Astrocyte (in vitro differentiated cells and primary cell): ENCODE measurements at regions not wholly inside any gene's neighbourhood (a gene's known extent, or its start where the extent isn't known, plus 50 kb on each side); places are given as distances from the start of the nearest gene placed in this dataset.

Experiments
- DNase-seq: peaks from one replicate; pipeline ENCODE4 v3.0.0-alpha.2; 2010; ENCODE audit warnings: low read depth
- FAIRE-seq: peaks from 2 replicates; lab custom pipeline; 2011; peaks lifted over from hg19 to GRCh38; lab: Jason Lieb, UNC
- H2AFZ ChIP-seq: 2 replicates; pipeline ENCODE4 v1.6.0; 2012; ENCODE audit warnings: low read depth, low read length, inconsistent platforms
- H3K27ac ChIP-seq: 2 replicates; pipeline ENCODE4 v1.5.1; 2011; ENCODE audit warnings: low read depth, low read length, inconsistent platforms
- H3K27me3 ChIP-seq: 2 replicates; pipeline ENCODE4 v1.6.0; 2011; ENCODE audit warnings: low read length, inconsistent platforms; ENCODE audit not compliant: insufficient read depth
- H3K36me3 ChIP-seq: 2 replicates; pipeline ENCODE4 v1.5.1; 2011; ENCODE audit warnings: low read length, inconsistent platforms; ENCODE audit not compliant: insufficient read depth
- H3K4me1 ChIP-seq: 2 replicates; pipeline ENCODE4 v1.5.1; 2011; ENCODE audit warnings: low read length, inconsistent platforms; ENCODE audit not compliant: insufficient read depth
- H3K4me2 ChIP-seq: 2 replicates; pipeline ENCODE4 v1.6.0; 2012; ENCODE audit warnings: low read length, inconsistent platforms
- H3K4me3 ChIP-seq: 2 replicates; pipeline ENCODE4 v1.5.1; 2011; ENCODE audit warnings: low read depth, mild to moderate bottlenecking, low read length, inconsistent platforms; ENCODE audit not compliant: insufficient read depth
- H3K79me2 ChIP-seq: 2 replicates; pipeline ENCODE4 v1.6.0; 2012; ENCODE audit warnings: mild to moderate bottlenecking, low read length, inconsistent platforms; ENCODE audit not compliant: insufficient read depth
- H3K9ac ChIP-seq: 2 replicates; pipeline ENCODE4 v1.6.0; 2012; ENCODE audit warnings: mild to moderate bottlenecking, low read length, inconsistent platforms
- H3K9me3 ChIP-seq: 2 replicates; pipeline ENCODE4 v1.5.1; 2012; ENCODE audit warnings: low read depth, mild to moderate bottlenecking, low read length, inconsistent platforms; ENCODE audit not compliant: insufficient read depth
- H4K20me1 ChIP-seq: 2 replicates; pipeline ENCODE4 v1.6.0; 2012; ENCODE audit warnings: low read length, inconsistent platforms; ENCODE audit not compliant: insufficient read depth
- H3K27ac Mint-ChIP-seq: one replicate; pipeline ENCODE4 v1.8.0; 2021; ENCODE audit warnings: mild to moderate bottlenecking, mixed read lengths; ENCODE audit not compliant: unreplicated experiment
- H3K27me3 Mint-ChIP-seq: one replicate; pipeline ENCODE4 v1.8.0; 2021; ENCODE audit warnings: low read depth, mixed read lengths; ENCODE audit not compliant: unreplicated experiment
- H3K36me3 Mint-ChIP-seq: one replicate; pipeline ENCODE4 v1.8.0; 2021; ENCODE audit warnings: low read depth, mixed read lengths; ENCODE audit not compliant: unreplicated experiment
- H3K4me1 Mint-ChIP-seq: one replicate; pipeline ENCODE4 v1.8.0; 2021; ENCODE audit warnings: low read depth, mixed read lengths; ENCODE audit not compliant: unreplicated experiment
- H3K4me3 Mint-ChIP-seq: one replicate; pipeline ENCODE4 v1.8.0; 2021; ENCODE audit warnings: mild to moderate bottlenecking, moderate library complexity, mixed read lengths; ENCODE audit not compliant: unreplicated experiment
- H3K9me3 Mint-ChIP-seq: one replicate; pipeline ENCODE4 v1.8.0; 2021; ENCODE audit warnings: mild to moderate bottlenecking, mixed read lengths; ENCODE audit not compliant: unreplicated experiment
- EZH2 ChIP-seq: IDR thresholded peaks from 2 replicates; pipeline ENCODE4 v1.6.1; 2012; ENCODE audit warnings: mild to moderate bottlenecking, low read length, inconsistent platforms; ENCODE audit not compliant: insufficient read depth
- TF ChIP-seq, protein P1 (sequence below): IDR thresholded peaks from 2 replicates; pipeline ENCODE4 v1.5.1; 2011; ENCODE audit warnings: low read depth, mild to moderate bottlenecking, inconsistent platforms, low read length, moderate library complexity; ENCODE audit not compliant: insufficient read depth

DNA sequence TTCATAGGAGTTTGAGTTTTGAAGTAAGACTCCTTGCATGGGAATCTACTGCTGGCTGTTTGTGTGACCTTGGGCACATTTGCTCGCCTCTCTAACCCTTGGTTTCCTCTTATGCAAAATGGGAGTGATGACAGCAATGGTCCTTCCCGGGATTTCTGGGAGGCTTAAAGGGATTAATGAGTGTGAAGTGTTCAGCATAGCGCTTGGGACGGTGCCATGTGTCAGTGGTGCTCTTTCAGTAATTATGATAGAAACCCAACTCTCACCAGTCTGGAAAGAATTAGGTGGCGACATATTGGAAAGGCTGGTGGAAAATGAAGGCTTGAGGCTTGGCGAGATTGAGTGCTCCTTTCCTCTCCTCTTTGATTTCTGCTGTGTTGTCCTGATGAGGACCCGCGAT, 429.2 kb upstream of the EEF2KMT start:
- H3K27me3 ChIP-seq: no peaks in the 10 kb centered on the region
- TF ChIP-seq, protein P1, sequence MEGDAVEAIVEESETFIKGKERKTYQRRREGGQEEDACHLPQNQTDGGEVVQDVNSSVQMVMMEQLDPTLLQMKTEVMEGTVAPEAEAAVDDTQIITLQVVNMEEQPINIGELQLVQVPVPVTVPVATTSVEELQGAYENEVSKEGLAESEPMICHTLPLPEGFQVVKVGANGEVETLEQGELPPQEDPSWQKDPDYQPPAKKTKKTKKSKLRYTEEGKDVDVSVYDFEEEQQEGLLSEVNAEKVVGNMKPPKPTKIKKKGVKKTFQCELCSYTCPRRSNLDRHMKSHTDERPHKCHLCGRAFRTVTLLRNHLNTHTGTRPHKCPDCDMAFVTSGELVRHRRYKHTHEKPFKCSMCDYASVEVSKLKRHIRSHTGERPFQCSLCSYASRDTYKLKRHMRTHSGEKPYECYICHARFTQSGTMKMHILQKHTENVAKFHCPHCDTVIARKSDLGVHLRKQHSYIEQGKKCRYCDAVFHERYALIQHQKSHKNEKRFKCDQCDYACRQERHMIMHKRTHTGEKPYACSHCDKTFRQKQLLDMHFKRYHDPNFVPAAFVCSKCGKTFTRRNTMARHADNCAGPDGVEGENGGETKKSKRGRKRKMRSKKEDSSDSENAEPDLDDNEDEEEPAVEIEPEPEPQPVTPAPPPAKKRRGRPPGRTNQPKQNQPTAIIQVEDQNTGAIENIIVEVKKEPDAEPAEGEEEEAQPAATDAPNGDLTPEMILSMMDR: no peak
- no peak for TF ChIP-seq EZH2
- peaks cover 7% of the 10 kb centered on the region for H3K27me3 Mint-ChIP-seq
- H3K27ac Mint-ChIP-seq: no peak overlapping the region
- DNase-seq: no peak
- no peaks in the 10 kb centered on the region for H4K20me1 ChIP-seq
- no peak overlapping the region for H2AFZ ChIP-seq
- H3K79me2 ChIP-seq: no peaks in the 10 kb centered on the region
- H3K27ac ChIP-seq: no peak overlapping the region
- H3K4me2 ChIP-seq: no peak overlapping the region
- H3K36me3 ChIP-seq: no peaks in the 10 kb centered on the region
- no peak for FAIRE-seq
- H3K9me3 ChIP-seq: peaks cover 6% of the 10 kb centered on the region
- no peak overlapping the region for H3K9ac ChIP-seq
- no peak overlapping the region for H3K4me3 Mint-ChIP-seq
- H3K9me3 Mint-ChIP-seq: no peaks in the 10 kb centered on the region
- H3K36me3 Mint-ChIP-seq: no peaks in the 10 kb centered on the region
- H3K4me3 ChIP-seq: no peak overlapping the region
- H3K4me1 ChIP-seq: no peaks in the 10 kb centered on the region
- H3K4me1 Mint-ChIP-seq: no peaks in the 10 kb centered on the region

DNA sequence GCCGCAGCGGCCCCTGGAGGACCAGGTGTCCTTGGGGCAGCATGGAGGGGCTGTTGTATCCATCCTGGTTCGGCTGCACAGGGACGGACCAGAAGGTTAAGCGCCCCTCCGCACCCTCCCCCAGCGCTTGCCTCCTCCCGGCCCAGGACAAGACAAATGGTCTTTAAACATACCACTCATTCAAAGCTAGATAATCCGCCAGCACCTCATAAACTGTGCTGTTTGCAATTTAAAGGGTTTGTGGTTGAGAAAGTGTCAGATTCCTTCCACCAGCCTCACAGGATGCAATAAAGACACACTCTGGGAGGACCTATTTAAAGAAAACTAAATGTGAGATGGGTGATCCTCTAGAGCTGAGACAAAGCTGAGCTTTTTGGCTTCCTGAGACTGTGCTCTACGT, 426.2 kb upstream of the EEF2KMT start:
- TF ChIP-seq EZH2: no peak
- TF ChIP-seq, protein P1: no peak
- H3K4me3 ChIP-seq: no peak overlapping the region
- Mint-ChIP-seq H3K9me3 (peaks cover 2% of the 10 kb centered on the region), H3K27ac (no peak overlapping the region), H3K36me3 (no peaks in the 10 kb centered on the region), H3K4me3 (no peak overlapping the region), H3K4me1 (no peaks in the 10 kb centered on the region), H3K27me3 (peaks cover 15% of the 10 kb centered on the region)
- H3K4me2 ChIP-seq: no peak overlapping the region
- no peaks in the 10 kb centered on the region for H3K79me2 ChIP-seq
- FAIRE-seq (no peak), DNase-seq (no peak)
- no peak overlapping the region for H3K27ac ChIP-seq
- no peaks in the 10 kb centered on the region for H3K4me1 ChIP-seq
- H4K20me1 ChIP-seq: no peaks in the 10 kb centered on the region
- H2AFZ ChIP-seq: no peak overlapping the region
- no peaks in the 10 kb centered on the region for H3K27me3 ChIP-seq
- no peak overlapping the region for H3K9ac ChIP-seq
- no peaks in the 10 kb centered on the region for H3K36me3 ChIP-seq
- H3K9me3 ChIP-seq: peaks cover 3% of the 10 kb centered on the region

DNA sequence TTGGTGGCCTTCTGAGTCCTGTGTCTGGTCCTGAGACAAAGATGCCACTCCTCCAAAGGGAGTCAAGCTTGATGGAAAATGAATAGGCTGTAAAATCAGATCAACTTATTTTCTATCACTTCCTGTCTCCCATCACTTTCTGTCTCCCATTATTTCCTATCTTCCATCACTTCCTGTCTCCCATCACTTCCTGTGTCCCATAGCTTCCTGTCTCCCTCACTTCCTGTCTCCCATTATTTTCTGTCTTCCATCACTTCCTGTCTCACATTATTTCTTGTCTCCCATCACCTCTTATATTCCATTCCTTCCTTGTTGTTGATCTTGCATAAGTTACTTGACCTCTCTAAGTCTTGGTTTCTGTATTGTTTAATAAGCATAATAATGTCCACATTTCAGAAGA, 418.5 kb upstream of the EEF2KMT start:
- Mint-ChIP-seq H3K4me3 (no peak overlapping the region), H3K27ac (no peak overlapping the region), H3K27me3 (peaks cover 7% of the 10 kb centered on the region), H3K36me3 (no peaks in the 10 kb centered on the region), H3K4me1 (peaks cover 4% of the 10 kb centered on the region), H3K9me3 (peaks cover 13% of the 10 kb centered on the region)
- DNase-seq (no peak), FAIRE-seq (no peak)
- Histone ChIP-seq H3K4me2 (no peak overlapping the region), H3K27me3 (no peaks in the 10 kb centered on the region), H3K79me2 (no peaks in the 10 kb centered on the region), H3K9ac (no peak overlapping the region), H3K9me3 (peaks cover 3% of the 10 kb centered on the region), H3K4me1 (no peaks in the 10 kb centered on the region), H3K4me3 (no peak overlapping the region), H3K36me3 (no peaks in the 10 kb centered on the region), H4K20me1 (no peaks in the 10 kb centered on the region), H3K27ac (no peak overlapping the region), H2AFZ (no peak overlapping the region)
- no peak for TF ChIP-seq EZH2
- TF ChIP-seq, protein P1: no peak
